Neural progenitor cell (in vitro differentiated cells): ENCODE measurements at regions not wholly inside any gene's neighbourhood (a gene's known extent, or its start where the extent isn't known, plus 50 kb on each side); places are given as distances from the start of the nearest gene placed in this dataset.

Experiments used
- DNase-seq: peaks from one replicate; pipeline ENCODE4 v3.0.0-alpha.2; 2016; ENCODE audit warnings: low spot score
- H2AFZ ChIP-seq: fragments of 200-600 bp; sonication (generic); replicated peaks from 2 replicates; pipeline ENCODE4 v1.6.1; 2016; ENCODE audit warnings: antibody characterized with exemption
- H3F3A ChIP-seq: fragments of 200-600 bp; sonication (generic); 2 replicates; pipeline ENCODE4 v1.6.1; 2016; ENCODE audit warnings: antibody characterized with exemption, low read depth
- H3K27ac ChIP-seq: fragments of 200-600 bp; sonication (generic); 2 replicates; pipeline ENCODE4 v1.5.1; 2016; ENCODE audit warnings: mild to moderate bottlenecking
- H3K27me3 ChIP-seq: fragments of 200-600 bp; sonication (generic); 2 replicates; pipeline ENCODE4 v1.6.1; 2016; ENCODE audit warnings: mild to moderate bottlenecking, moderate library complexity
- H3K36me3 ChIP-seq: fragments of 200-600 bp; sonication (generic); 2 replicates; pipeline ENCODE4 v1.5.1; 2016
- H3K4me1 ChIP-seq: fragments of 200-600 bp; sonication (generic); 2 replicates; pipeline ENCODE4 v1.6.1; 2016; ENCODE audit warnings: mixed run types
- H3K4me2 ChIP-seq: fragments of 200-600 bp; sonication (generic); 2 replicates; pipeline ENCODE4 v1.6.1; 2016
- H3K4me3 ChIP-seq: fragments of 200-600 bp; sonication (generic); 2 replicates; pipeline ENCODE4 v1.5.1; 2016
- H3K79me2 ChIP-seq: fragments of 200-600 bp; sonication (generic); 2 replicates; pipeline ENCODE4 v1.6.1; 2016; ENCODE audit warnings: low read depth
- H3K9ac ChIP-seq: fragments of 200-600 bp; sonication (generic); 2 replicates; pipeline ENCODE4 v1.6.1; 2016
- H3K9me3 ChIP-seq: fragments of 200-600 bp; sonication (generic); 2 replicates; pipeline ENCODE4 v1.5.1; 2016; ENCODE audit warnings: low read depth
- H4K20me1 ChIP-seq: fragments of 200-600 bp; sonication (generic); 2 replicates; pipeline ENCODE4 v1.6.1; 2016; ENCODE audit warnings: low read depth
- H3K27ac Mint-ChIP-seq: 3 replicates; pipeline ENCODE4 v1.8.0; 2021; ENCODE audit warnings: mixed read lengths
- H3K27me3 Mint-ChIP-seq: 2 replicates; pipeline ENCODE4 v1.8.0; 2022; ENCODE audit warnings: low read depth, mild to moderate bottlenecking, inconsistent platforms, moderate library complexity, mixed read lengths; ENCODE audit not compliant: insufficient read depth
- H3K36me3 Mint-ChIP-seq: 3 replicates; pipeline ENCODE4 v1.8.0; 2021; ENCODE audit warnings: mixed read lengths
- H3K4me1 Mint-ChIP-seq: 3 replicates; pipeline ENCODE4 v1.8.0; 2021; ENCODE audit warnings: mixed read lengths
- H3K4me3 Mint-ChIP-seq: 3 replicates; pipeline ENCODE4 v1.8.0; 2021; ENCODE audit warnings: mild to moderate bottlenecking, moderate library complexity, mixed read lengths
- H3K9me3 Mint-ChIP-seq: 3 replicates; pipeline ENCODE4 v1.8.0; 2020; ENCODE audit warnings: mixed read lengths
- EZH2 ChIP-seq: fragments of 200-600 bp; sonication (generic); IDR thresholded peaks from 2 replicates; pipeline ENCODE4 v1.6.1; 2017; ENCODE audit warnings: antibody characterized with exemption, mild to moderate bottlenecking, moderate library complexity
- EZH2phosphoT487 ChIP-seq: fragments of 200-600 bp; sonication (generic); IDR thresholded peaks from 2 replicates; pipeline ENCODE4 v1.6.1; 2017; ENCODE audit warnings: antibody characterized with exemption
- TF ChIP-seq, protein P1 (sequence below): fragments of 200-600 bp; sonication (generic); IDR thresholded peaks from 2 replicates; pipeline ENCODE4 v1.5.1; 2017; ENCODE audit warnings: antibody characterized with exemption, mild to moderate bottlenecking

DNA sequence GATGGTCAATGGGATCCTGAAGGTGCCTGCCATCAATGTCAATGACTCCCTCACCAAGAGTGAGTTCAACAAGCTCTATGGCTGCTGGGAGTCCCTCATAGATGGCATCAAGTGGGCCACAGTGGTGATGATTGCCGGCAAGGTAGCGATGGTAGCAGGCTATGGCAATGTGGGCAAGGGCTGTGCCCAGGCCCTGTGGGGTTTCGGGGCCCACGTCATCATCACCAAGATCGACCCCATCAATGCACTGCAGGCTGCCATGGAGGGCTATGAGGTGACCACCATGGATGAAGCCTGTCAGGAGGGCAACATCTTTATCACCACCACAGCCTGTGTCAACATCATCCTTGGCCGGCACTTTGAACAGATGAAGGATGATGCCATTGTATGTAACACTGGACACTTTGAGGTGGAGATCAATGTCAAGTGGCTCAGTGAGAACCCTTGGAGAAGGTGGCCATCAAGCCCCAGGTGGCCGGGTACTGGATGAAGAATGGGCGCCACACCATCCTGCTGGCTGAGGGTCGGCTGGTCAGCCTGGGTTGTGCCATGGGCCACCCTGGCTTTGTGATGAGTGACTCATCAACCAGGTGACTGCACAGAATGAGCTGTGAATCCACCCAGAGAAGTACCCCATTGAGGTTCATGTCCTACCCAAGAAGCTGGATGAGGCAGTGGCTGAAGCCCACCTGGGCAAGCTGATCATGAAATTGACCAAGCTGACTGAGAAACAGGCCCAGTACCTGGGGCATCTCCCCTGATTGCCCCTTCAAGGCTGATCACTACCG is 63.0 kb upstream of the ANTXRL start:
- Histone ChIP-seq H3K4me2 (no peak overlapping the region), H3K27me3 (no peaks in the 10 kb centered on the region), H3K4me1 (no peaks in the 10 kb centered on the region), H3K27ac (no peak overlapping the region), H3K4me3 (no peak overlapping the region), H3K9me3 (no peaks in the 10 kb centered on the region), H3K36me3 (no peaks in the 10 kb centered on the region), H4K20me1 (no peaks in the 10 kb centered on the region), H3F3A (no peaks in the 10 kb centered on the region), H2AFZ (no peak overlapping the region), H3K79me2 (no peaks in the 10 kb centered on the region), H3K9ac (no peak overlapping the region)
- Mint-ChIP-seq H3K9me3 (no peaks in the 10 kb centered on the region), H3K27ac (no peak overlapping the region), H3K27me3 (peaks cover 13% of the 10 kb centered on the region), H3K36me3 (no peaks in the 10 kb centered on the region), H3K4me1 (no peaks in the 10 kb centered on the region), H3K4me3 (no peak overlapping the region)
- DNase-seq: no peak
- TF ChIP-seq, protein P1, sequence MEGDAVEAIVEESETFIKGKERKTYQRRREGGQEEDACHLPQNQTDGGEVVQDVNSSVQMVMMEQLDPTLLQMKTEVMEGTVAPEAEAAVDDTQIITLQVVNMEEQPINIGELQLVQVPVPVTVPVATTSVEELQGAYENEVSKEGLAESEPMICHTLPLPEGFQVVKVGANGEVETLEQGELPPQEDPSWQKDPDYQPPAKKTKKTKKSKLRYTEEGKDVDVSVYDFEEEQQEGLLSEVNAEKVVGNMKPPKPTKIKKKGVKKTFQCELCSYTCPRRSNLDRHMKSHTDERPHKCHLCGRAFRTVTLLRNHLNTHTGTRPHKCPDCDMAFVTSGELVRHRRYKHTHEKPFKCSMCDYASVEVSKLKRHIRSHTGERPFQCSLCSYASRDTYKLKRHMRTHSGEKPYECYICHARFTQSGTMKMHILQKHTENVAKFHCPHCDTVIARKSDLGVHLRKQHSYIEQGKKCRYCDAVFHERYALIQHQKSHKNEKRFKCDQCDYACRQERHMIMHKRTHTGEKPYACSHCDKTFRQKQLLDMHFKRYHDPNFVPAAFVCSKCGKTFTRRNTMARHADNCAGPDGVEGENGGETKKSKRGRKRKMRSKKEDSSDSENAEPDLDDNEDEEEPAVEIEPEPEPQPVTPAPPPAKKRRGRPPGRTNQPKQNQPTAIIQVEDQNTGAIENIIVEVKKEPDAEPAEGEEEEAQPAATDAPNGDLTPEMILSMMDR: no peak
- TF ChIP-seq EZH2phosphoT487: no peak
- TF ChIP-seq EZH2: no peak

DNA sequence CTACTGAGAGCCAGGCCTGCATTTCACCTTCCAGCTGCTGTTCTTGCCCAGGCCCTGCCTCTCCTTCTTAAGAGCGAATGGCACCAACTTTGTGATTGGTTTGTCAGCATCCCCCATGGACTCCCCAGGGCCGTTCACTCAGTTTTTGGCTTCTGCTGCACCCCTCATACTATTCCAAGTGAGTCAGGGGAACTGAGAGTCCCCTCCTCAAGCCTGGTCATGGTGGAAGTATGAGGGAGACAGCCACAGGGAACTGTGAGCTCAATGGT is 62.4 kb upstream of the ANTXRL start:
- Histone ChIP-seq H3K4me3 (no peak overlapping the region), H3K9ac (no peak overlapping the region), H3K79me2 (no peaks in the 10 kb centered on the region), H3K4me2 (no peak overlapping the region), H3K9me3 (no peaks in the 10 kb centered on the region), H3K27me3 (no peaks in the 10 kb centered on the region), H3K27ac (no peak overlapping the region), H3K4me1 (no peaks in the 10 kb centered on the region), H3F3A (no peaks in the 10 kb centered on the region), H3K36me3 (no peaks in the 10 kb centered on the region), H4K20me1 (no peaks in the 10 kb centered on the region), H2AFZ (no peak overlapping the region)
- Mint-ChIP-seq H3K27me3 (peaks cover 13% of the 10 kb centered on the region), H3K27ac (no peak overlapping the region), H3K4me3 (no peak overlapping the region), H3K9me3 (no peaks in the 10 kb centered on the region), H3K36me3 (no peaks in the 10 kb centered on the region), H3K4me1 (no peaks in the 10 kb centered on the region)
- no peak for DNase-seq
- TF ChIP-seq EZH2phosphoT487 (no peak), EZH2 (no peak)
- TF ChIP-seq, protein P1: no peak

DNA sequence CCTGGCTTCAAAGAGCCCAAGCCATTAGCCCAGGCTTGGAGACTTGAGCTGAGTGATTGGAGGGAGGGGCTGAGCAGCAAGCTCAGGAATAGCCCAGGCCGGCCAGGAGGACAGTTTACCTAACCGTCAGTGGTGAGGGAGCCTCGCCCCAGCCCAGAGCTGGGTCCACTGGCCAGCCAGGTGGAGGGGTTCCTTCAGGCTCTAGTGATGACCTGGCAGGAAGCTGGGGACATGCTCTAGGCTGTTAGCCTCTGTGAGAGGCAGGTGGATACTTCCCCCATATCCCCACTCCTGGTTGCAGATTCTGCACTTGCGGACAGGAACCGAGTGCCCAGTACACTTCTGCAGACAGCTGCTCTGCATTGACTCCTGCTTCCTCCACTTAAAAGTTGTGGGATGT is 61.2 kb upstream of the ANTXRL start:
- no peaks in the 10 kb centered on the region for H3K36me3 ChIP-seq
- no peak overlapping the region for H3K4me3 Mint-ChIP-seq

More for the DNA sequence above, 61.2 kb upstream of the ANTXRL start:
- Histone ChIP-seq H3K27ac (no peak overlapping the region), H3K4me1 (no peaks in the 10 kb centered on the region), H4K20me1 (no peaks in the 10 kb centered on the region), H3K9ac (no peak overlapping the region), H3K9me3 (no peaks in the 10 kb centered on the region), H3K27me3 (no peaks in the 10 kb centered on the region), H2AFZ (no peak overlapping the region), H3K4me2 (no peak overlapping the region), H3F3A (no peaks in the 10 kb centered on the region), H3K79me2 (no peaks in the 10 kb centered on the region), H3K4me3 (no peak overlapping the region)
- TF ChIP-seq EZH2phosphoT487 (no peak), EZH2 (no peak)
- TF ChIP-seq, protein P1: no peak
- DNase-seq: no peak
- Mint-ChIP-seq H3K4me1 (no peaks in the 10 kb centered on the region), H3K9me3 (peaks cover 1% of the 10 kb centered on the region), H3K36me3 (no peaks in the 10 kb centered on the region), H3K27me3 (peaks cover 12% of the 10 kb centered on the region), H3K27ac (no peak overlapping the region)
